Mucosa of stomach (tissue), 1 donor: ENCODE measurements at regions not wholly inside any gene's neighbourhood (a gene's known extent, or its start where the extent isn't known, plus 50 kb on each side); places are given as distances from the start of the nearest gene placed in this dataset.

Experiments used
- H3K27me3 ChIP-seq: one replicate; pipeline ENCODE4 v1.7.0; 2013; ENCODE audit warnings: mild to moderate bottlenecking, low read length; ENCODE audit not compliant: control insufficient read depth, insufficient read depth
- H3K36me3 ChIP-seq: one replicate; pipeline ENCODE4 v1.7.0; 2013; ENCODE audit warnings: low read length; ENCODE audit not compliant: control insufficient read depth, insufficient read depth
- H3K4me1 ChIP-seq: one replicate; pipeline ENCODE4 v1.7.0; 2013; ENCODE audit warnings: mild to moderate bottlenecking, low read length; ENCODE audit not compliant: control insufficient read depth, insufficient read depth
- H3K4me3 ChIP-seq: one replicate; pipeline ENCODE4 v1.7.0; 2013; ENCODE audit warnings: low read length
- H3K9ac ChIP-seq: one replicate; pipeline ENCODE4 v1.7.0; 2013; ENCODE audit warnings: mild to moderate bottlenecking, low read length, moderate library complexity
- H3K9me3 ChIP-seq: one replicate; pipeline ENCODE4 v1.7.0; 2013; ENCODE audit warnings: mild to moderate bottlenecking, low read length, moderate library complexity; ENCODE audit not compliant: control insufficient read depth
- donor health status: Pancreatic carcinoma.

GRCh38 chr2:74744731-74745515 is 89.0 kb upstream of the HK2 start:
- H3K4me1 ChIP-seq, result peaks cover 40% of the 10 kb centered on the region
- H3K4me3 ChIP-seq, result no peak overlapping the region
- H3K9ac ChIP-seq, result no peak overlapping the region
- no peaks in the 10 kb centered on the region for H3K9me3 ChIP-seq
- H3K36me3 ChIP-seq, result no peaks in the 10 kb centered on the region
- H3K27me3 ChIP-seq, result no peaks in the 10 kb centered on the region

- Histone ChIP-seq H3K4me3 (no peak overlapping the region), H3K9me3 (no peaks in the 10 kb centered on the region), H3K4me1 (peaks cover 33% of the 10 kb centered on the region), H3K36me3 (no peaks in the 10 kb centered on the region), H3K9ac (no peak overlapping the region), H3K27me3 (no peaks in the 10 kb centered on the region)
Measured at GRCh38 chr2:74745766-74746165, 88.2 kb upstream of the HK2 start.

GRCh38 chr2:74746480-74746879 is 87.4 kb upstream of the HK2 start:
- H3K9me3 ChIP-seq, result no peaks in the 10 kb centered on the region
- H3K27me3 ChIP-seq, result no peaks in the 10 kb centered on the region
- H3K4me1 ChIP-seq, result peaks cover 25% of the 10 kb centered on the region
- H3K4me3 ChIP-seq, result no peak overlapping the region
- H3K36me3 ChIP-seq, result no peaks in the 10 kb centered on the region
- no peak overlapping the region for H3K9ac ChIP-seq

GRCh38 chr2:74747411-74748080 is 86.4 kb upstream of the HK2 start:
- no peak overlapping the region for H3K4me3 ChIP-seq
- H3K9me3 ChIP-seq, result no peaks in the 10 kb centered on the region
- no peaks in the 10 kb centered on the region for H3K27me3 ChIP-seq
- H3K36me3 ChIP-seq, result no peaks in the 10 kb centered on the region
- peaks cover 20% of the 10 kb centered on the region for H3K4me1 ChIP-seq
- no peak overlapping the region for H3K9ac ChIP-seq

- Histone ChIP-seq H3K4me3 (no peak overlapping the region), H3K27me3 (no peaks in the 10 kb centered on the region), H3K9ac (no peak overlapping the region), H3K4me1 (peaks cover 20% of the 10 kb centered on the region), H3K36me3 (no peaks in the 10 kb centered on the region), H3K9me3 (no peaks in the 10 kb centered on the region)
Measured at GRCh38 chr2:74748665-74749064, 85.3 kb upstream of the HK2 start.

DNA sequence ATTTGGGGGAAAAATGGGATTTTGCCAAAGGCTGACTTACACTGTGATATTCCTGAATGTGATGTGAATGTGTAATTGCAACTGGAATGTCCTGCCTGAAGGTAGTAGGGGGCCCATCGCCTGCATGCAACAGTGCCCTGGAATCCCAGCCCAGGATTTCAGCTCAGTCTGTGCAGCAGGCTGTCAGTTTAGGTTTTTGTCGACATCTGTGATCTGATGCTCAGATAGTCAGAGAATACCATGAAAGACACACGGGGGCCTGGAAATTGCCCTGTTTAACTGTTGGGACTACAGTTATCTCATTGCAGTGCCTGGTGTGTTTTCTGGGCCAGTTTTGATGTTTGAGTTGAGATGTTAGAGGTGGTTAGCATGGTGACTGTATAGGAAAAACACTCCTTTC is 84.5 kb upstream of the HK2 start:
- Histone ChIP-seq H3K36me3 (no peaks in the 10 kb centered on the region), H3K9me3 (no peaks in the 10 kb centered on the region), H3K27me3 (no peaks in the 10 kb centered on the region), H3K4me3 (no peak overlapping the region), H3K9ac (no peak overlapping the region), H3K4me1 (peaks cover 20% of the 10 kb centered on the region)

- no peaks in the 10 kb centered on the region for H3K4me1 ChIP-seq
- H3K36me3 ChIP-seq, result no peaks in the 10 kb centered on the region
- no peak overlapping the region for H3K9ac ChIP-seq
- no peaks in the 10 kb centered on the region for H3K9me3 ChIP-seq
- H3K4me3 ChIP-seq, result no peak overlapping the region
- H3K27me3 ChIP-seq, result no peaks in the 10 kb centered on the region
Measured at GRCh38 chr2:74751981-74752851, 81.7 kb upstream of the HK2 start.

- Histone ChIP-seq H3K27me3 (no peaks in the 10 kb centered on the region), H3K36me3 (no peaks in the 10 kb centered on the region), H3K4me3 (no peak overlapping the region), H3K9ac (no peak overlapping the region), H3K9me3 (no peaks in the 10 kb centered on the region), H3K4me1 (no peaks in the 10 kb centered on the region)
Measured at GRCh38 chr2:74755386-74755785, 78.5 kb upstream of the HK2 start.

GRCh38 chr2:74756356-74756890 is 77.5 kb upstream of the HK2 start:
- Histone ChIP-seq H3K4me3 (no peak overlapping the region), H3K4me1 (no peaks in the 10 kb centered on the region)

DNA sequence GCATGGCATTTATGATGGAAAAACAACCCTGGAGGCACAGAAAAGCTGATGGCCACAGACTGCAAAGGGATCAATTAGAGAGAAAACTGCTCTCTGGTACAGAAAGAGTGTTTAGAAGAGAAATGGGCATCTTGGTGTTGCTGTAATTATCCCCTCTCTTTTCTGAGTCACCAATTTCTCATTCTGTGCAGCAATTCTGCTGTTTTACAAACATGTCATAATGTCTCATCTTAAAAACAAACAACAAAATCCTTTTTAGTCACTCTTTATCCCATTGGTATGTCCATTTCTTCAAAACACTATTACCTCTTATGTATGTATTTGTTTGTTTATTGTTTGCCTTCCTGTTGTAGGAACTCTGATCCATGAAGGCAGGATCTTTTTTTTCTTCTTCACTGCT is 73.9 kb upstream of the HK2 start:
- H3K9ac ChIP-seq, result no peak overlapping the region
- H3K36me3 ChIP-seq, result no peaks in the 10 kb centered on the region
- H3K4me1 ChIP-seq, result no peaks in the 10 kb centered on the region
- no peaks in the 10 kb centered on the region for H3K9me3 ChIP-seq
- no peak overlapping the region for H3K4me3 ChIP-seq
- no peaks in the 10 kb centered on the region for H3K27me3 ChIP-seq

More at GRCh38 chr2:74756356-74756890, 77.5 kb upstream of the HK2 start:
- H3K36me3 ChIP-seq, result no peaks in the 10 kb centered on the region
- H3K9ac ChIP-seq, result no peak overlapping the region
- no peaks in the 10 kb centered on the region for H3K9me3 ChIP-seq
- no peaks in the 10 kb centered on the region for H3K27me3 ChIP-seq

DNA sequence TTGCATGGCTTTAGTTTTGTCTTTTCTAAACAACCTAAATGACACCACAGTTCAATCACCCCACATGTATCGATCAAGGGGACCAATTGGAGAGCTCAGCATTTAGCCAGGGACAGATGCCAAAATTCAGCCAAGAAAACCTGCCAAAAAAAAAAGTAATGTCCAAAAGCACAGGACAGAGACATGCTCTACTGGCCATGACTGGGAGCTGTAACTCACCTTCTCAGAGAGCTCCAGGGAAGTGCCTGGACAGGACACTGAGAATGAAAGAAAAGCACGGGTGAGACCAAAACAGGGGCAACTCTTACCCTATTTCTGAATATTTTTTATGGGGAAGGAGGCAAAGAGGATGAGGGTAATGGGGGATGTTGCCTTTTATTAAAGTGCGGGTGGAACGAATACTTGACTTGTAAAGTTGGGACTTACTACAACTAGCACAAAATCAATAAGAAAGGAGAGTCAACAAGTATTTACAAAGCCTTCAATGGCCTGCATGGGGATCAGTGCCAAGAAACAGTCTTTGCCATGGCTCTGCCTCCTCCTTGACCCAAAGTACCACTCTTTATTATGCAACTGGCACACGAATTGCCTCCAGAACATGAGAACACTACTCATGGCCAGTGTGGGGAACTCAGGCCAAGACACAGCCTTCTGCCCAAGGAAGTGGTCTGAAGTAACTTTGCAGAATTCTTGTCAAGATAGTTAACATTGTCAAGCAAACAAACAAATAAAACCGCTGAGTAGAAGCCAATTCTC is 72.9 kb upstream of the HK2 start:
- Histone ChIP-seq H3K27me3 (no peaks in the 10 kb centered on the region), H3K36me3 (no peaks in the 10 kb centered on the region), H3K9me3 (no peaks in the 10 kb centered on the region), H3K4me3 (no peak overlapping the region), H3K4me1 (no peaks in the 10 kb centered on the region), H3K9ac (no peak overlapping the region)
